HFFc6 (cell line): ENCODE measurements at regions not wholly inside any gene's neighbourhood (a gene's known extent, or its start where the extent isn't known, plus 50 kb on each side); places are given as distances from the start of the nearest gene placed in this dataset.

Experiments
- DNase-seq: peaks from one replicate; pipeline ENCODE4 v3.0.0-alpha.2; 2018
- H3K27ac Mint-ChIP-seq: 2 replicates; pipeline ENCODE4 v1.8.0; 2020; ENCODE audit warnings: mild to moderate bottlenecking, mixed read lengths
- H3K27me3 Mint-ChIP-seq: 2 replicates; pipeline ENCODE4 v1.8.0; 2021; ENCODE audit warnings: mild to moderate bottlenecking, moderate library complexity, mixed read lengths; ENCODE audit not compliant: insufficient read depth
- H3K36me3 Mint-ChIP-seq: 2 replicates; pipeline ENCODE4 v1.8.0; 2021; ENCODE audit warnings: low read depth, mixed read lengths
- H3K4me1 Mint-ChIP-seq: 2 replicates; pipeline ENCODE4 v1.8.0; 2020; ENCODE audit warnings: low read depth, mixed read lengths
- H3K4me3 Mint-ChIP-seq: 2 replicates; pipeline ENCODE4 v1.8.0; 2020; ENCODE audit warnings: mild to moderate bottlenecking, moderate library complexity, mixed read lengths
- H3K9me3 Mint-ChIP-seq: 2 replicates; pipeline ENCODE4 v1.8.0; 2020; ENCODE audit warnings: mild to moderate bottlenecking, mixed read lengths
- CTCF ChIP-seq: fragments of 200-600 bp; sonication (generic); IDR thresholded peaks from 2 replicates; pipeline ENCODE4 v1.5.0; 2021; ENCODE audit warnings: antibody characterized with exemption, mild to moderate bottlenecking

GRCh38 chr6:14571001-14571400, 453.4 kb downstream of the CD83 start:
- H3K4me1 Mint-ChIP-seq: no peaks in the 10 kb centered on the region
- H3K9me3 Mint-ChIP-seq: no peaks in the 10 kb centered on the region
- H3K27ac Mint-ChIP-seq: no peak overlapping the region
- no peaks in the 10 kb centered on the region for H3K36me3 Mint-ChIP-seq
- TF ChIP-seq CTCF: no peak
- no peak overlapping the region for H3K4me3 Mint-ChIP-seq
- no peak for DNase-seq
- peaks cover 11% of the 10 kb centered on the region for H3K27me3 Mint-ChIP-seq

GRCh38 chr6:14571746-14572145, 454.2 kb downstream of the CD83 start:
- no peak for TF ChIP-seq CTCF
- peaks cover 6% of the 10 kb centered on the region for H3K27me3 Mint-ChIP-seq
- H3K4me3 Mint-ChIP-seq: no peak overlapping the region
- no peak for DNase-seq
- no peaks in the 10 kb centered on the region for H3K4me1 Mint-ChIP-seq
- no peaks in the 10 kb centered on the region for H3K36me3 Mint-ChIP-seq
- no peaks in the 10 kb centered on the region for H3K9me3 Mint-ChIP-seq
- H3K27ac Mint-ChIP-seq: no peak overlapping the region

GRCh38 chr6:14573267-14573666, 455.7 kb downstream of the CD83 start:
- no peaks in the 10 kb centered on the region for H3K4me1 Mint-ChIP-seq
- DNase-seq: no peak
- H3K27me3 Mint-ChIP-seq: peaks cover 8% of the 10 kb centered on the region
- H3K9me3 Mint-ChIP-seq: no peaks in the 10 kb centered on the region
- H3K4me3 Mint-ChIP-seq: no peak overlapping the region
- H3K36me3 Mint-ChIP-seq: no peaks in the 10 kb centered on the region
- TF ChIP-seq CTCF: no peak
- H3K27ac Mint-ChIP-seq: no peak overlapping the region

- Mint-ChIP-seq H3K4me3 (no peak overlapping the region), H3K4me1 (no peaks in the 10 kb centered on the region), H3K9me3 (no peaks in the 10 kb centered on the region), H3K27me3 (peaks cover 8% of the 10 kb centered on the region), H3K36me3 (no peaks in the 10 kb centered on the region), H3K27ac (no peak overlapping the region)
- no peak for DNase-seq
- no peak for TF ChIP-seq CTCF
These were observed 456.2 kb downstream of the CD83 start for GRCh38 chr6:14573703-14574290.

- Mint-ChIP-seq H3K4me1 (no peaks in the 10 kb centered on the region), H3K27ac (no peak overlapping the region), H3K4me3 (no peak overlapping the region), H3K27me3 (peaks cover 8% of the 10 kb centered on the region), H3K9me3 (no peaks in the 10 kb centered on the region), H3K36me3 (no peaks in the 10 kb centered on the region)
- no peak for TF ChIP-seq CTCF
- DNase-seq: no peak
These were observed 458.4 kb downstream of the CD83 start for GRCh38 chr6:14575961-14576360.

- H3K27ac Mint-ChIP-seq: no peak overlapping the region
- no peaks in the 10 kb centered on the region for H3K9me3 Mint-ChIP-seq
- H3K27me3 Mint-ChIP-seq: peaks cover 2% of the 10 kb centered on the region
- H3K4me1 Mint-ChIP-seq: no peaks in the 10 kb centered on the region
- TF ChIP-seq CTCF: no peak
- H3K36me3 Mint-ChIP-seq: no peaks in the 10 kb centered on the region
- no peak overlapping the region for H3K4me3 Mint-ChIP-seq
- DNase-seq: no peak
These were observed 461.4 kb downstream of the CD83 start for GRCh38 chr6:14578994-14579393.
